Epithelial cell of prostate (primary cell): ENCODE measurements at regions not wholly inside any gene's neighbourhood (a gene's known extent, or its start where the extent isn't known, plus 50 kb on each side); places are given as distances from the start of the nearest gene placed in this dataset.
A peak's percentile ranks its signal among the peaks of the same experiment; 100 is the strongest.

Source experiments
- DNase-seq: peaks from one replicate; pipeline ENCODE4 v3.0.0-alpha.2; 2011; ENCODE audit warnings: low read depth, low spot score
- H3K27ac ChIP-seq: fragments of 450-650 bp; 2 replicates; pipeline ENCODE4 v1.5.1; 2017; ENCODE audit warnings: mild to moderate bottlenecking

GRCh38 chr7:40935435-40935834, 767.5 kb downstream of the INHBA start:
- H3K27ac ChIP-seq, result no peak overlapping the region
- DNase-seq, result no peak

- no peak for DNase-seq
- H3K27ac ChIP-seq, result peak overlapping the region; percentile 78
Observed at GRCh38 chr7:40923626-40924025, 779.3 kb downstream of the INHBA start.

GRCh38 chr7:40922316-40922670, 780.6 kb downstream of the INHBA start:
- peak; percentile 96 for DNase-seq
- H3K27ac ChIP-seq, result peak overlapping the region; percentile 78

GRCh38 chr7:40921589-40922315, 781.1 kb downstream of the INHBA start:
- no peak for DNase-seq
- H3K27ac ChIP-seq, result peak overlapping the region; percentile 78

- H3K27ac ChIP-seq, result peak overlapping the region; percentile 65
- peak; percentile 62 for DNase-seq
Observed at GRCh38 chr7:40918701-40919271, 784.0 kb downstream of the SUGCT start.

GRCh38 chr7:40916813-40917212, 782.0 kb downstream of the SUGCT start:
- no peak overlapping the region for H3K27ac ChIP-seq
- DNase-seq, result no peak

- no peak for DNase-seq
- no peak overlapping the region for H3K27ac ChIP-seq
Observed at GRCh38 chr7:40915071-40915470, 780.3 kb downstream of the SUGCT start.
